VCaP (cell line): ENCODE measurements at regions not wholly inside any gene's neighbourhood (a gene's known extent, or its start where the extent isn't known, plus 50 kb on each side); places are given as distances from the start of the nearest gene placed in this dataset.

Experiments used
- H3K27ac ChIP-seq: fragments of 450-650 bp; 2 replicates; pipeline ENCODE4 v1.5.1; 2017
- CTCF ChIP-seq: fragments of 450-650 bp; conservative IDR thresholded peaks from 2 replicates; pipeline ENCODE4 v1.5.1; 2017; ENCODE audit warnings: mild to moderate bottlenecking, moderate library complexity

- no peak overlapping the region for H3K27ac ChIP-seq
Measured at GRCh38 chr6:106035655-106036054, 50.5 kb upstream of the PRDM1 start.

GRCh38 chr6:106033806-106034205 is 52.3 kb upstream of the PRDM1 start:
- no peak for TF ChIP-seq CTCF
- no peak overlapping the region for H3K27ac ChIP-seq

More at GRCh38 chr6:106035655-106036054, 50.5 kb upstream of the PRDM1 start:
- TF ChIP-seq CTCF, result no peak

- no peak for TF ChIP-seq CTCF
- H3K27ac ChIP-seq, result no peak overlapping the region
Measured at GRCh38 chr6:106027758-106028157, 58.4 kb upstream of the PRDM1 start.

GRCh38 chr6:106026748-106027715 is 59.1 kb upstream of the PRDM1 start:
- TF ChIP-seq CTCF, result no peak

GRCh38 chr6:106025655-106026054 is 60.5 kb upstream of the PRDM1 start:
- TF ChIP-seq CTCF, result no peak
- H3K27ac ChIP-seq, result no peak overlapping the region

More at GRCh38 chr6:106026748-106027715, 59.1 kb upstream of the PRDM1 start:
- H3K27ac ChIP-seq, result no peak overlapping the region

GRCh38 chr6:106022801-106023200 is 63.3 kb upstream of the PRDM1 start:
- TF ChIP-seq CTCF, result no peak
- H3K27ac ChIP-seq, result no peak overlapping the region

- TF ChIP-seq CTCF, result no peak
- H3K27ac ChIP-seq, result no peak overlapping the region
Measured at GRCh38 chr6:106017454-106017853, 68.7 kb upstream of the PRDM1 start.
